Testis (tissue), 2 donors: ENCODE measurements at regions not wholly inside any gene's neighbourhood (a gene's known extent, or its start where the extent isn't known, plus 50 kb on each side); places are given as distances from the start of the nearest gene placed in this dataset.

Experiments used
- CTCF ChIP-seq, 3 experiments: fragments of 450-650 bp in 2 of 3; fragments of 200-600 bp in 1 of 3; sonication (generic) in 1 of 3; IDR thresholded peaks; one replicate each; pipeline ENCODE4 v1.5.1; 2016 to 2019; ENCODE audit warnings: antibody characterized with exemption in 3 of 3, mild to moderate bottlenecking in 2 of 3, moderate library complexity in 1 of 3
- POLR2A ChIP-seq: fragments of 450-650 bp; IDR thresholded peaks from one replicate; pipeline ENCODE4 v1.6.1; 2017; ENCODE audit warnings: antibody characterized with exemption, mild to moderate bottlenecking, moderate library complexity

DNA sequence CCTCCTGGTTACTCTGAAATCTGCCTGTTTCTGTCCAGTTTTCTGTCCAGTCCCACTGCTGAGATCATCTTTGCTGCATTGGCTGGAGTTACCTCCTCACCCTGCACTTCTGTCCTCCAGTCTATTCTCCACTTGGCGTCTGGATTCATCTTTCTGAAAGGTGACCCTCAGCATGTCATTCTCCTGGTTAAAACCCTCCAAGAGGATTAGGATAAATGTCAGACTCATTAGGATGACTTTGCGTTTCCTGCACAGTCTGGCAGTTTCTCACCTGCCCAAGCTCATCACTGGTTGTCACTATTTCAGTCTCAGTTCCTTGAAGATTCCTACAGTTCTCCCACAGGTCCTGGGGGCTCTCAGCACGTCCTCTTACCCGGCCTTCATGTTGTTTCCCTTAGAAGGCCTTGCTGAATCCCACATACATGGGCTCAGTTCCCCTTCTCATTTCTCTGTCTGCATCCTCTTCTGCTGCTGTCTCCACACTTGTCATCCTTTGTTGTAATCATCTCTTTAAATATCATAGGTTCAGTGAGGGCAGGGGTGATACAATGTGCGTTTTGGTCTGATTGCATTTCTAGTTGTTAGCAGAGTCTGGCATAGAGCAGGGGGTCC, 374.8 kb downstream of the QKI start:
- TF ChIP-seq CTCF (IDR thresholded peaks at IDR 0.05) = no peak
- no peak for TF ChIP-seq POLR2A
